Colonic mucosa (tissue), 4 donors: ENCODE measurements at regions not wholly inside any gene's neighbourhood (a gene's known extent, or its start where the extent isn't known, plus 50 kb on each side); places are given as distances from the start of the nearest gene placed in this dataset.
"Not testable (repeated sequence)": the region's sequence is repeated elsewhere in the genome, so short reads cannot be mapped to it uniquely, and the experiment has no call there.

Experiments
- DNase-seq: peaks from one replicate; pipeline ENCODE4 v3.0.0-alpha.2; 2020
- H3K27ac ChIP-seq: fragments of 200-600 bp; one replicate; pipeline ENCODE4 v1.8.0; 2021
- H3K27me3 ChIP-seq: fragments of 200-600 bp; one replicate; pipeline ENCODE4 v1.8.0; 2021
- H3K36me3 ChIP-seq: fragments of 200-600 bp; one replicate; pipeline ENCODE4 v1.8.0; 2021
- H3K4me1 ChIP-seq: fragments of 200-600 bp; one replicate; pipeline ENCODE4 v1.8.0; 2021; ENCODE audit warnings: mild to moderate bottlenecking
- H3K4me3 ChIP-seq: fragments of 200-600 bp; one replicate; pipeline ENCODE4 v1.8.0; 2021
- H3K9ac ChIP-seq, 2 donors: one replicate each; pipeline ENCODE4 v1.7.0; 2013; ENCODE audit warnings: control low read depth in 2 of 2, low read depth in 2 of 2, low read length in 2 of 2
- H3K9me3 ChIP-seq: fragments of 200-600 bp; one replicate; pipeline ENCODE4 v1.8.0; 2021
- CTCF ChIP-seq: fragments of 200-600 bp; IDR thresholded peaks from one replicate; pipeline ENCODE4 v1.8.0; 2022; ENCODE audit warnings: antibody characterized with exemption, mild to moderate bottlenecking
- intact Hi-C: fragments of 100-400 bp; cut with DNase I; formaldehyde crosslinking; loops from one replicate; pipeline ENCODE4 v1.14.1; 2022
- donor health status: healthy.
- donor health status: DM: no; HTN: no; CAD: no.
- donor health status: DM: no; HTN: no; CAD: no.

GRCh38 chr12:77218278-77218677 lies 152.9 kb upstream of the E2F7 start:
- TF ChIP-seq CTCF, result no peak
- Histone ChIP-seq H3K27ac (no peak overlapping the region), H3K9me3 (no peaks in the 10 kb centered on the region), H3K4me1 (no peaks in the 10 kb centered on the region), H3K9ac (no peak overlapping the region), H3K27me3 (no peaks in the 10 kb centered on the region), H3K4me3 (no peak overlapping the region), H3K36me3 (no peaks in the 10 kb centered on the region)
- DNase-seq, result no peak
- intact Hi-C loops, result no loop called here

DNA sequence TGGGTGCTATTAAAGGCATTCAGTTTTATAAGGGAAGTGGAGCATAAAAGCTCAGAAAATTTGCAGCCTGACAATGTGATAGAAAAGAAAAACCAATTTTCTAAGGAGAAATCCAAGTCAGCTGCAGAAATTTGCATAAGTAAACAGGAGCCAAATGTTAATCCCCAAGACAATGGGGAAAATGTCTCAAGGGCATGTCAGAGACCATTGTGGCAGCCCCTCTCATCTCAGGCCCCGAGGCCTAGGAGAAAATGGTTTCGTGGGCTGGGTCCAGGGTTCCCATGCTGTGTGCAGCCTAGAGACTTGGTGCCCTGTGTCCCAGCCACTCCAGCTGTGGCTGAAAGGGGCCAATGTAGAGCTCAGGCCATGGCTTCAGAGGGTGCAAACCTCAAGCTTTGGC lies 150.8 kb upstream of the E2F7 start:
- intact Hi-C loops, result not testable (repeated sequence)

DNA sequence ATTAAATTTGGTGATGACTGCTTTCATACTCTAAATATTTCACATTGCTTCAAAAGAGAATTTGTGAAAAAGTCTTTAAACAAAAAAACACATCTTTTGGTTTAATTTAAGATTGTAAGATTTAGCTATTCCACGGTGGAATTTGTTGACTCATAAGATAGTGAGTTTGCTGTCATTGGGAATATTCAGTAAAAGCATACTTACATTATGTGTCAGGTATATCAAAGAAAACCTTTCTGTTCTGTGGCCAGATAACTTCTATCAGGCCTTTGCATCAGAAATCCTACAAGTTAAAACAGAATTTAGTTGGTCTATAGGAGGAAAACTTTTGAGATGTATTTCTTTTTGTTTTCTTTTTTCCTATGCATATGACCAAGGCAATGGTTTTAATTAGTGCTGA lies 148.8 kb upstream of the E2F7 start:
- H3K9me3 ChIP-seq, result no peaks in the 10 kb centered on the region
- no peaks in the 10 kb centered on the region for H3K27me3 ChIP-seq
- no peaks in the 10 kb centered on the region for H3K36me3 ChIP-seq
- H3K9ac ChIP-seq, result no peak overlapping the region
- no peaks in the 10 kb centered on the region for H3K4me1 ChIP-seq
- H3K27ac ChIP-seq, result no peak overlapping the region
- no peak for DNase-seq
- no peak overlapping the region for H3K4me3 ChIP-seq
- no peak for TF ChIP-seq CTCF
- intact Hi-C loops, result no loop called here

More for the DNA sequence above, 150.8 kb upstream of the E2F7 start:
- not testable (repeated sequence) for H3K27me3 ChIP-seq, H3K36me3 ChIP-seq, H3K9ac ChIP-seq, H3K4me1 ChIP-seq, H3K9me3 ChIP-seq, H3K27ac ChIP-seq, DNase-seq, H3K4me3 ChIP-seq

- peak overlapping the region; percentile 21 for H3K27ac ChIP-seq
- H3K27me3 ChIP-seq, result no peaks in the 10 kb centered on the region
- intact Hi-C loops, result no loop called here
- H3K9me3 ChIP-seq, result no peaks in the 10 kb centered on the region
- peak; percentile 68 for DNase-seq
- H3K36me3 ChIP-seq, result no peaks in the 10 kb centered on the region
- peak; percentile 25 for TF ChIP-seq CTCF
- no peak overlapping the region for H3K4me3 ChIP-seq
- H3K9ac ChIP-seq, result no peak overlapping the region
- no peaks in the 10 kb centered on the region for H3K4me1 ChIP-seq
These were observed 147.9 kb upstream of the E2F7 start for GRCh38 chr12:77213319-77213718.

GRCh38 chr12:77210724-77211123 lies 145.4 kb upstream of the E2F7 start:
- no peaks in the 10 kb centered on the region for H3K9me3 ChIP-seq
- intact Hi-C loops, result no loop called here
- H3K4me3 ChIP-seq, result no peak overlapping the region
- TF ChIP-seq CTCF, result no peak
- no peak overlapping the region for H3K9ac ChIP-seq
- H3K36me3 ChIP-seq, result no peaks in the 10 kb centered on the region
- no peak for DNase-seq
- H3K27ac ChIP-seq, result no peak overlapping the region
- no peaks in the 10 kb centered on the region for H3K27me3 ChIP-seq
- no peaks in the 10 kb centered on the region for H3K4me1 ChIP-seq

- no peak for DNase-seq
- no peak overlapping the region for H3K4me3 ChIP-seq
- no peak overlapping the region for H3K9ac ChIP-seq
- no peaks in the 10 kb centered on the region for H3K27me3 ChIP-seq
- H3K36me3 ChIP-seq, result no peaks in the 10 kb centered on the region
- H3K4me1 ChIP-seq, result no peaks in the 10 kb centered on the region
- H3K9me3 ChIP-seq, result no peaks in the 10 kb centered on the region
- H3K27ac ChIP-seq, result no peak overlapping the region
- intact Hi-C loops, result loop anchor here (10.0 kb wide), 1 partner anchor 121 kb away; no protein-coding TSS in a partner anchor
- TF ChIP-seq CTCF, result no peak
These were observed 138.7 kb upstream of the E2F7 start for GRCh38 chr12:77204083-77204482.
